ENCODE measurements at regions not wholly inside any gene's neighbourhood (a gene's known extent, or its start where the extent isn't known, plus 50 kb on each side); places are given as distances from the start of the nearest gene placed in this dataset.
"Not testable (repeated sequence)": the region's sequence is repeated elsewhere in the genome, so short reads cannot be mapped to it uniquely, and the experiment has no call there.

GRCh38 chr10:42533866-42534265 is 104.5 kb downstream of the ZNF33B start:
- H3K4me1 Mint-ChIP-seq (ENCODE audit: low read depth); H3K27ac Mint-ChIP-seq; H3K27me3 Mint-ChIP-seq; H3K4me3 Mint-ChIP-seq; DNase-seq: not testable (repeated sequence)
- peaks cover 63% of the 10 kb centered on the region for H3K9me3 Mint-ChIP-seq
- peaks cover 82% of the 10 kb centered on the region for H3K36me3 Mint-ChIP-seq (ENCODE audit: low read depth)

GRCh38 chr10:42532996-42533395 is 105.4 kb downstream of the ZNF33B start:
- Mint-ChIP-seq H3K27me3 (no peaks in the 10 kb centered on the region), H3K4me3 (no peak overlapping the region), H3K36me3 (ENCODE audit: low read depth) (peaks cover 79% of the 10 kb centered on the region), H3K4me1 (ENCODE audit: low read depth) (no peaks in the 10 kb centered on the region), H3K27ac (no peak overlapping the region), H3K9me3 (peaks cover 55% of the 10 kb centered on the region)
- DNase-seq = no peak

- Mint-ChIP-seq H3K4me3 (no peak overlapping the region), H3K36me3 (ENCODE audit: low read depth) (peaks cover 83% of the 10 kb centered on the region), H3K27ac (no peak overlapping the region), H3K27me3 (no peaks in the 10 kb centered on the region), H3K4me1 (ENCODE audit: low read depth) (no peaks in the 10 kb centered on the region), H3K9me3 (peaks cover 56% of the 10 kb centered on the region)
- DNase-seq = no peak
These were observed 115.3 kb downstream of the ZNF33B start for GRCh38 chr10:42523098-42523497.

- Mint-ChIP-seq H3K27ac (no peak overlapping the region), H3K36me3 (ENCODE audit: low read depth) (peaks cover 87% of the 10 kb centered on the region), H3K9me3 (peaks cover 69% of the 10 kb centered on the region), H3K4me3 (no peak overlapping the region), H3K4me1 (ENCODE audit: low read depth) (no peaks in the 10 kb centered on the region), H3K27me3 (no peaks in the 10 kb centered on the region)
- DNase-seq = no peak
These were observed 118.5 kb downstream of the ZNF33B start for GRCh38 chr10:42519761-42520460.

GRCh38 chr10:42519079-42519478 is 119.3 kb downstream of the ZNF33B start:
- Mint-ChIP-seq H3K9me3 (peaks cover 66% of the 10 kb centered on the region), H3K36me3 (ENCODE audit: low read depth) (peaks cover 82% of the 10 kb centered on the region)

GRCh38 chr10:42513921-42514320 is 124.4 kb downstream of the ZNF33B start:
- peaks cover 57% of the 10 kb centered on the region for H3K9me3 Mint-ChIP-seq
- H3K27ac Mint-ChIP-seq = no peak overlapping the region
- DNase-seq = no peak
- H3K4me1 Mint-ChIP-seq (ENCODE audit: low read depth) = no peaks in the 10 kb centered on the region
- no peaks in the 10 kb centered on the region for H3K27me3 Mint-ChIP-seq
- peaks cover 41% of the 10 kb centered on the region for H3K36me3 Mint-ChIP-seq (ENCODE audit: low read depth)
- H3K4me3 Mint-ChIP-seq = no peak overlapping the region

More at GRCh38 chr10:42519079-42519478, 119.3 kb downstream of the ZNF33B start:
- H3K4me3 Mint-ChIP-seq = no peak overlapping the region
- H3K4me1 Mint-ChIP-seq (ENCODE audit: low read depth) = no peaks in the 10 kb centered on the region
- H3K27ac Mint-ChIP-seq = no peak overlapping the region
- DNase-seq = no peak
- no peaks in the 10 kb centered on the region for H3K27me3 Mint-ChIP-seq

GRCh38 chr10:42491801-42492200 is 146.6 kb downstream of the ZNF33B start:
- no peaks in the 10 kb centered on the region for H3K36me3 Mint-ChIP-seq (ENCODE audit: low read depth)
- H3K9me3 Mint-ChIP-seq = peaks cover 7% of the 10 kb centered on the region
- no peak for DNase-seq

GRCh38 chr10:42491001-42491592 is 147.3 kb downstream of the ZNF33B start:
- no peak for DNase-seq
- peaks cover 9% of the 10 kb centered on the region for H3K9me3 Mint-ChIP-seq
- H3K4me3 Mint-ChIP-seq = no peak overlapping the region
- peaks cover 3% of the 10 kb centered on the region for H3K27me3 Mint-ChIP-seq
- H3K4me1 Mint-ChIP-seq (ENCODE audit: low read depth) = no peaks in the 10 kb centered on the region
- no peak overlapping the region for H3K27ac Mint-ChIP-seq
- no peaks in the 10 kb centered on the region for H3K36me3 Mint-ChIP-seq (ENCODE audit: low read depth)

More at GRCh38 chr10:42491801-42492200, 146.6 kb downstream of the ZNF33B start:
- no peak overlapping the region for H3K4me3 Mint-ChIP-seq
- no peak overlapping the region for H3K27ac Mint-ChIP-seq
- no peaks in the 10 kb centered on the region for H3K4me1 Mint-ChIP-seq (ENCODE audit: low read depth)
- peaks cover 3% of the 10 kb centered on the region for H3K27me3 Mint-ChIP-seq

- Mint-ChIP-seq H3K27ac (no peak overlapping the region), H3K36me3 (ENCODE audit: low read depth) (no peaks in the 10 kb centered on the region), H3K4me1 (ENCODE audit: low read depth) (no peaks in the 10 kb centered on the region), H3K9me3 (peaks cover 9% of the 10 kb centered on the region), H3K27me3 (peaks cover 3% of the 10 kb centered on the region), H3K4me3 (no peak overlapping the region)
- DNase-seq = no peak
These were observed 148.0 kb downstream of the ZNF33B start for GRCh38 chr10:42490368-42490767.

GRCh38 chr10:42488416-42488815 is 150.0 kb downstream of the ZNF33B start:
- peaks cover 6% of the 10 kb centered on the region for H3K9me3 Mint-ChIP-seq
- no peak for DNase-seq

GRCh38 chr10:42482411-42482810 is 156.0 kb downstream of the ZNF33B start:
- Mint-ChIP-seq H3K4me1 (ENCODE audit: low read depth) (no peaks in the 10 kb centered on the region), H3K9me3 (peaks cover 2% of the 10 kb centered on the region), H3K27me3 (peaks cover 17% of the 10 kb centered on the region), H3K36me3 (ENCODE audit: low read depth) (no peaks in the 10 kb centered on the region), H3K4me3 (no peak overlapping the region), H3K27ac (no peak overlapping the region)
- DNase-seq = no peak

More at GRCh38 chr10:42488416-42488815, 150.0 kb downstream of the ZNF33B start:
- Mint-ChIP-seq H3K27ac (no peak overlapping the region), H3K4me3 (no peak overlapping the region), H3K36me3 (ENCODE audit: low read depth) (no peaks in the 10 kb centered on the region), H3K27me3 (peaks cover 3% of the 10 kb centered on the region), H3K4me1 (ENCODE audit: low read depth) (no peaks in the 10 kb centered on the region)

- peaks cover 6% of the 10 kb centered on the region for H3K4me1 Mint-ChIP-seq (ENCODE audit: low read depth)
- DNase-seq = no peak
- no peaks in the 10 kb centered on the region for H3K36me3 Mint-ChIP-seq (ENCODE audit: low read depth)
- peaks cover 3% of the 10 kb centered on the region for H3K9me3 Mint-ChIP-seq
- H3K4me3 Mint-ChIP-seq = no peak overlapping the region
- H3K27me3 Mint-ChIP-seq = peaks cover 42% of the 10 kb centered on the region
- H3K27ac Mint-ChIP-seq = no peak overlapping the region
These were observed 159.3 kb downstream of the ZNF33B start for GRCh38 chr10:42479057-42479456.

- Mint-ChIP-seq H3K27me3 (peaks cover 46% of the 10 kb centered on the region), H3K4me1 (ENCODE audit: low read depth) (peaks cover 6% of the 10 kb centered on the region), H3K27ac (no peak overlapping the region), H3K4me3 (no peak overlapping the region), H3K36me3 (ENCODE audit: low read depth) (no peaks in the 10 kb centered on the region), H3K9me3 (peaks cover 3% of the 10 kb centered on the region)
- DNase-seq = no peak
These were observed 161.2 kb downstream of the ZNF33B start for GRCh38 chr10:42477170-42477569.

GRCh38 chr10:42476101-42476500 is 162.3 kb downstream of the ZNF33B start:
- peaks cover 3% of the 10 kb centered on the region for H3K9me3 Mint-ChIP-seq
- H3K27ac Mint-ChIP-seq = no peak overlapping the region
- H3K27me3 Mint-ChIP-seq = peaks cover 46% of the 10 kb centered on the region
- no peaks in the 10 kb centered on the region for H3K36me3 Mint-ChIP-seq (ENCODE audit: low read depth)
- H3K4me3 Mint-ChIP-seq = no peak overlapping the region
- H3K4me1 Mint-ChIP-seq (ENCODE audit: low read depth) = peaks cover 6% of the 10 kb centered on the region
- DNase-seq = no peak

All from activated T-cell treated with anti-CD3 and anti-CD28 coated beads, Interleukin-2, amount 50 U/mL, for 24 hours (primary cell).